GM12892 (cell line): ENCODE measurements at regions not wholly inside any gene's neighbourhood (a gene's known extent, or its start where the extent isn't known, plus 50 kb on each side); places are given as distances from the start of the nearest gene placed in this dataset.

ENCODE experiments used
- DNase-seq: peaks from one replicate; pipeline ENCODE4 v3.0.0; 2011; ENCODE audit not compliant: insufficient read length
- FAIRE-seq: peaks from 2 replicates; lab custom pipeline; 2011; peaks lifted over from hg19 to GRCh38; lab: Jason Lieb, UNC
- POLR2A ChIP-seq: IDR thresholded peaks from 2 replicates; pipeline ENCODE4 v1.6.1; 2011; ENCODE audit warnings: low read depth, low read length, control low read depth
- POLR2AphosphoS5 ChIP-seq: IDR thresholded peaks from 2 replicates; pipeline ENCODE4 v1.6.1; 2011; ENCODE audit warnings: low read depth, low read length, control low read depth
- TAF1 ChIP-seq: IDR thresholded peaks from 2 replicates; pipeline ENCODE4 v1.6.1; 2011; ENCODE audit warnings: low read depth, mild to moderate bottlenecking, control low read depth, low read length, borderline replicate concordance

- no peak for DNase-seq
- no peak for FAIRE-seq
- TF ChIP-seq POLR2AphosphoS5: no peak
- TF ChIP-seq POLR2A: no peak
- no peak for TF ChIP-seq TAF1
Observed at GRCh38 chr1:228927946-228928898, 192.9 kb downstream of the RHOU start.

GRCh38 chr1:228929476-228930027 lies 194.3 kb downstream of the RHOU start:
- no peak for TF ChIP-seq TAF1
- TF ChIP-seq POLR2AphosphoS5: no peak
- TF ChIP-seq POLR2A: no peak

GRCh38 chr1:228930479-228930957 lies 195.2 kb downstream of the RHOU start:
- TF ChIP-seq POLR2A (no peak), POLR2AphosphoS5 (no peak), TAF1 (no peak)
- DNase-seq: no peak
- FAIRE-seq: no peak

More at GRCh38 chr1:228929476-228930027, 194.3 kb downstream of the RHOU start:
- no peak for DNase-seq
- no peak for FAIRE-seq

GRCh38 chr1:228933753-228934152 lies 198.5 kb downstream of the RHOU start:
- no peak for FAIRE-seq
- TF ChIP-seq POLR2AphosphoS5 (no peak), POLR2A (no peak), TAF1 (no peak)
- DNase-seq: no peak

GRCh38 chr1:228935198-228935663 lies 200.0 kb downstream of the RHOU start:
- FAIRE-seq (no peak), DNase-seq (no peak)
- TF ChIP-seq TAF1: no peak
- no peak for TF ChIP-seq POLR2A
- TF ChIP-seq POLR2AphosphoS5: no peak

GRCh38 chr1:228935855-228936727 lies 200.8 kb downstream of the RHOU start:
- TF ChIP-seq POLR2AphosphoS5: no peak
- no peak for TF ChIP-seq TAF1
- no peak for TF ChIP-seq POLR2A
- no peak for DNase-seq
- FAIRE-seq: no peak

- DNase-seq (no peak), FAIRE-seq (no peak)
- no peak for TF ChIP-seq POLR2A
- no peak for TF ChIP-seq TAF1
- no peak for TF ChIP-seq POLR2AphosphoS5
Observed at GRCh38 chr1:228936881-228937280, 201.6 kb downstream of the RHOU start.

- DNase-seq (no peak), FAIRE-seq (no peak)
- no peak for TF ChIP-seq TAF1
- TF ChIP-seq POLR2AphosphoS5: no peak
- no peak for TF ChIP-seq POLR2A
Observed at GRCh38 chr1:228937351-228937750, 202.1 kb downstream of the RHOU start.

GRCh38 chr1:228937851-228938536 lies 202.7 kb downstream of the RHOU start:
- FAIRE-seq: no peak
- DNase-seq: no peak

GRCh38 chr1:228938537-228938901 lies 203.2 kb downstream of the RHOU start:
- FAIRE-seq: no peak
- TF ChIP-seq POLR2AphosphoS5: no peak
- TF ChIP-seq POLR2A: no peak
- TF ChIP-seq TAF1: no peak
- no peak for DNase-seq

More at GRCh38 chr1:228937851-228938536, 202.7 kb downstream of the RHOU start:
- TF ChIP-seq TAF1 (no peak), POLR2A (no peak), POLR2AphosphoS5 (no peak)
